H1 (cell line): ENCODE measurements at regions not wholly inside any gene's neighbourhood (a gene's known extent, or its start where the extent isn't known, plus 50 kb on each side); places are given as distances from the start of the nearest gene placed in this dataset.

ENCODE experiments used
- CTCF ChIA-PET: fragments of 300-600 bp; sonication (Branson Sonifier 250); formaldehyde crosslinking; loops from one replicate; lab custom pipeline; 2021; ENCODE audit not compliant: partially characterized antibody; lab: Charles Lee
- POLR2A ChIA-PET: fragments of 300-600 bp; sonication (Branson Sonifier 250); formaldehyde crosslinking; loops from one replicate; lab custom pipeline; 2021; ENCODE audit warnings: inconsistent platforms; ENCODE audit not compliant: partially characterized antibody; lab: Charles Lee
- DNase-seq, 2 experiments: peaks; one replicate each; pipeline versions ENCODE4 v3.0.0 to v3.0.0-alpha.2; 2010 to 2022; ENCODE audit warnings: low spot score in 2 of 2, low read depth in 1 of 2, mixed read lengths in 1 of 2
- FAIRE-seq: peaks from 2 replicates; lab custom pipeline; 2011; peaks lifted over from hg19 to GRCh38; lab: Jason Lieb, UNC
- H2AFZ ChIP-seq: 2 replicates; pipeline ENCODE4 v1.8.1; 2012; ENCODE audit warnings: low read length, inconsistent platforms
- H2AK5ac ChIP-seq: 2 replicates; pipeline ENCODE4 v1.6.1; 2013; ENCODE audit warnings: low read depth, low read length
- H2BK120ac ChIP-seq: replicated peaks from 2 replicates; pipeline ENCODE3; 2013; ENCODE audit warnings: low read depth, low read length, inconsistent platforms
- H2BK12ac ChIP-seq: 2 replicates; pipeline ENCODE4 v1.6.1; 2013; ENCODE audit warnings: low read depth, low read length
- H2BK15ac ChIP-seq: 2 replicates; pipeline ENCODE4 v1.6.1; 2013; ENCODE audit warnings: low read length
- H2BK20ac ChIP-seq: 2 replicates; pipeline ENCODE4 v1.6.1; 2013; ENCODE audit warnings: low read length
- H2BK5ac ChIP-seq: 2 replicates; pipeline ENCODE4 v1.6.1; 2013; ENCODE audit warnings: low read depth, low read length
- H3K14ac ChIP-seq: 2 replicates; pipeline ENCODE4 v1.6.1; 2013; ENCODE audit warnings: inconsistent platforms; ENCODE audit not compliant: insufficient read length
- H3K18ac ChIP-seq: 2 replicates; pipeline ENCODE4 v1.6.1; 2013; ENCODE audit warnings: low read length; ENCODE audit errors: extremely low read depth
- H3K23ac ChIP-seq: 2 replicates; pipeline ENCODE4 v1.6.1; 2013; ENCODE audit warnings: inconsistent platforms; ENCODE audit not compliant: insufficient read length
- H3K23me2 ChIP-seq: 2 replicates; pipeline ENCODE4 v1.6.1; 2013; ENCODE audit warnings: low read depth, low read length
- H3K27ac ChIP-seq: 2 replicates; pipeline ENCODE4 v1.6.1; 2011; ENCODE audit warnings: low read depth, low read length, inconsistent platforms
- H3K27me3 ChIP-seq, 4 experiments: replicated peaks in 1 of 4; 1 replicate in 1 of 4; 2 replicates in 3 of 4; pipeline versions ENCODE4 v1.6.1 to v1.8.1; 2011 to 2013; ENCODE audit warnings: low read length in 3 of 4, mild to moderate bottlenecking in 3 of 4, inconsistent platforms in 2 of 4, mixed read lengths in 2 of 4, moderate library complexity in 1 of 4; ENCODE audit not compliant: control insufficient read depth in 3 of 4, insufficient read depth in 3 of 4; ENCODE audit errors: extremely low read depth in 1 of 4
- H3K36me3 ChIP-seq, 4 experiments: 2 replicates each; pipeline versions ENCODE4 v1.6.1 to v1.8.1; 2011 to 2013; ENCODE audit warnings: mild to moderate bottlenecking in 4 of 4, low read length in 3 of 4, moderate library complexity in 2 of 4, control low read depth in 1 of 4, inconsistent platforms in 1 of 4; ENCODE audit not compliant: insufficient read depth in 4 of 4, control insufficient read depth in 2 of 4
- H3K4ac ChIP-seq: replicated peaks from 2 replicates; pipeline ENCODE3; 2013; ENCODE audit warnings: low read length, low read depth, mixed read lengths, inconsistent platforms; ENCODE audit not compliant: insufficient read length
- H3K4me1 ChIP-seq, 4 experiments: replicated peaks in 1 of 4; 1 replicate in 1 of 4; 2 replicates in 3 of 4; pipeline versions ENCODE4 v1.6.1 to v1.8.1; 2011 to 2013; ENCODE audit warnings: low read length in 3 of 4, inconsistent platforms in 2 of 4, mixed read lengths in 1 of 4; ENCODE audit not compliant: insufficient read depth in 4 of 4, control insufficient read depth in 3 of 4
- H3K4me2 ChIP-seq, 2 experiments: 2 replicates each; pipeline versions ENCODE4 v1.6.1 to v1.8.1; 2011 to 2013; ENCODE audit warnings: low read depth in 2 of 2, low read length in 2 of 2, control low read depth in 1 of 2, inconsistent platforms in 1 of 2, mild to moderate bottlenecking in 1 of 2; ENCODE audit not compliant: insufficient read depth in 1 of 2
- H3K4me3 ChIP-seq, 4 experiments: fragments of 200-600, 300-600 bp in 1 of 4; sonication (generic), shearing (Covaris generic), sonication (Bioruptor Twin) in 1 of 4; 2 replicates each; pipeline versions ENCODE4 v1.5.1 to v1.8.1; 2011 to 2016; ENCODE audit warnings: low read length in 4 of 4, low read depth in 3 of 4, control low read depth in 2 of 4, inconsistent platforms in 2 of 4, mild to moderate bottlenecking in 2 of 4, mixed read lengths in 1 of 4, moderate library complexity in 1 of 4; ENCODE audit not compliant: insufficient read depth in 2 of 4; ENCODE audit errors: extremely low read depth in 1 of 4
- H3K56ac ChIP-seq: replicated peaks from 2 replicates; pipeline ENCODE3; 2013; ENCODE audit warnings: low read depth, mild to moderate bottlenecking, mixed read lengths, low read length, inconsistent platforms; ENCODE audit not compliant: insufficient read length
- H3K79me1 ChIP-seq: 2 replicates; pipeline ENCODE4 v1.6.1; 2013; ENCODE audit warnings: low read depth, low read length, control low read depth
- H3K79me2 ChIP-seq, 2 experiments: 2 replicates each; pipeline versions ENCODE4 v1.6.1 to v1.8.1; 2012 to 2013; ENCODE audit warnings: low read length in 2 of 2, mild to moderate bottlenecking in 2 of 2, inconsistent platforms in 1 of 2; ENCODE audit not compliant: insufficient read depth in 2 of 2, control insufficient read depth in 1 of 2
- H3K9ac ChIP-seq, 4 experiments: replicated peaks in 1 of 4; 1 replicate in 1 of 4; 2 replicates in 3 of 4; pipeline versions ENCODE4 v1.6.1 to v1.8.1; 2011 to 2013; ENCODE audit warnings: low read depth in 3 of 4, low read length in 3 of 4, control low read depth in 2 of 4, mild to moderate bottlenecking in 2 of 4, moderate library complexity in 2 of 4, inconsistent platforms in 1 of 4; ENCODE audit errors: extremely low read depth in 1 of 4
- H3K9me3 ChIP-seq, 2 experiments: 2 replicates each; pipeline versions ENCODE4 v1.6.1 to v1.8.1; 2012 to 2013; ENCODE audit warnings: mild to moderate bottlenecking in 2 of 2, moderate library complexity in 2 of 2, control low read depth in 1 of 2, inconsistent platforms in 1 of 2, low read depth in 1 of 2, low read length in 1 of 2, mixed read lengths in 1 of 2; ENCODE audit not compliant: insufficient read depth in 2 of 2
- H4K20me1 ChIP-seq, 2 experiments: replicated peaks in 1 of 2; 2 replicates each; pipeline versions ENCODE3 to v1.8.1; 2011 to 2013; ENCODE audit warnings: inconsistent platforms in 2 of 2, low read length in 2 of 2, mild to moderate bottlenecking in 1 of 2; ENCODE audit not compliant: insufficient read depth in 2 of 2, control insufficient read depth in 1 of 2
- H4K5ac ChIP-seq: 2 replicates; pipeline ENCODE4 v1.6.1; 2013; ENCODE audit warnings: low read length, low read depth, mixed read lengths, inconsistent platforms; ENCODE audit not compliant: insufficient read length
- H4K8ac ChIP-seq: 2 replicates; pipeline ENCODE4 v1.8.0; 2013; ENCODE audit warnings: mild to moderate bottlenecking, moderate library complexity, low read length, inconsistent platforms; ENCODE audit not compliant: insufficient read depth; ENCODE audit errors: extremely low read depth
- H4K91ac ChIP-seq: replicated peaks from 2 replicates; pipeline ENCODE3; 2013; ENCODE audit warnings: low read length, mixed read lengths, inconsistent platforms; ENCODE audit not compliant: insufficient read length
- BACH1 ChIP-seq: IDR thresholded peaks from 2 replicates; pipeline ENCODE4 v1.6.1; 2012; ENCODE audit warnings: low read length, improper control_type of control experiment
- CEBPB ChIP-seq: IDR thresholded peaks from 2 replicates; pipeline ENCODE4 v1.6.1; 2012; ENCODE audit warnings: low read depth, low read length
- CHD1 ChIP-seq: IDR thresholded peaks from 2 replicates; pipeline ENCODE4 v1.6.1; 2012; ENCODE audit warnings: low read depth, low read length, improper control_type of control experiment
- GTF2F1 ChIP-seq: IDR thresholded peaks from 2 replicates; pipeline ENCODE4 v1.6.1; 2012; ENCODE audit warnings: low read depth, low read length, improper control_type of control experiment, borderline replicate concordance
- SAP30 ChIP-seq: fragments of 300-600 bp; sonication (generic); IDR thresholded peaks from 2 replicates; pipeline ENCODE4 v1.7.1; 2012; ENCODE audit warnings: low read length, moderate library complexity, mild to moderate bottlenecking, inconsistent platforms; ENCODE audit not compliant: insufficient read depth, insufficient replicate concordance
- SIX5 ChIP-seq: IDR thresholded peaks from 2 replicates; pipeline ENCODE4 v1.6.1; 2011; ENCODE audit warnings: mild to moderate bottlenecking, low read depth, low read length
- SP2 ChIP-seq: IDR thresholded peaks from 2 replicates; pipeline ENCODE4 v1.6.1; 2012; ENCODE audit warnings: mild to moderate bottlenecking, low read length, inconsistent platforms
- SP4 ChIP-seq: IDR thresholded peaks from 2 replicates; pipeline ENCODE4 v1.6.1; 2012; ENCODE audit warnings: low read length, inconsistent platforms
- TAF1 ChIP-seq: IDR thresholded peaks from 2 replicates; pipeline ENCODE4 v1.6.1; 2011; ENCODE audit warnings: mild to moderate bottlenecking, low read depth, low read length
- TAF7 ChIP-seq: optimal IDR thresholded peaks from 2 replicates; pipeline ENCODE3; 2011; ENCODE audit warnings: low read depth, mild to moderate bottlenecking, inconsistent platforms, low read length, moderate library complexity, borderline replicate concordance
- YY1 ChIP-seq: IDR thresholded peaks from 2 replicates; pipeline ENCODE4 v1.6.1; 2011; ENCODE audit warnings: low read depth, mild to moderate bottlenecking, low read length
- ZNF274 ChIP-seq: IDR thresholded peaks from 2 replicates; pipeline ENCODE4 v1.7.0; 2012; ENCODE audit warnings: low read length, borderline replicate concordance; ENCODE audit errors: extremely low read depth
- WGBS, 2 experiments: shearing (Covaris generic) in 1 of 2; methylation state at CpG; one replicate each; pipeline versions ENCODE4 v1.1.6 to v1.1.7; 2013 to 2015; ENCODE audit warnings: low lambda C conversion rate in 2 of 2, mixed read lengths in 2 of 2, inconsistent platforms in 1 of 2, low coverage in 1 of 2, missing lambda C conversion rate in 1 of 2; ENCODE audit not compliant: insufficient replicate concordance in 2 of 2, insufficient coverage in 1 of 2, insufficient read length in 1 of 2; ENCODE audit errors: extremely low coverage in 1 of 2, missing lambda C conversion rate in 1 of 2; 5-methylcytosine and 5-hydroxymethylcytosine counted together
- TF ChIP-seq, protein P1 (sequence below): IDR thresholded peaks from 2 replicates; pipeline ENCODE4 v1.6.1; 2011; ENCODE audit warnings: low read length, improper control_type of control experiment

- no peak for FAIRE-seq
- CTCF ChIA-PET = no interaction called here
- no peak for TF ChIP-seq CEBPB
- no peak for TF ChIP-seq SP2
- no peak for TF ChIP-seq SAP30
- TF ChIP-seq YY1 = no peak
- TF ChIP-seq TAF1 = no peak
- TF ChIP-seq BACH1 = no peak
- TF ChIP-seq TAF7 = no peak
- TF ChIP-seq ZNF274 = no peak
- TF ChIP-seq SP4 = no peak
- TF ChIP-seq SIX5 = no peak
- TF ChIP-seq, protein P1, sequence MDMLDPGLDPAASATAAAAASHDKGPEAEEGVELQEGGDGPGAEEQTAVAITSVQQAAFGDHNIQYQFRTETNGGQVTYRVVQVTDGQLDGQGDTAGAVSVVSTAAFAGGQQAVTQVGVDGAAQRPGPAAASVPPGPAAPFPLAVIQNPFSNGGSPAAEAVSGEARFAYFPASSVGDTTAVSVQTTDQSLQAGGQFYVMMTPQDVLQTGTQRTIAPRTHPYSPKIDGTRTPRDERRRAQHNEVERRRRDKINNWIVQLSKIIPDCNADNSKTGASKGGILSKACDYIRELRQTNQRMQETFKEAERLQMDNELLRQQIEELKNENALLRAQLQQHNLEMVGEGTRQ = no peak
- no peak for TF ChIP-seq GTF2F1
- no peak for TF ChIP-seq CHD1
Observed at GRCh38 chr3:110067527-110067926, 730.2 kb upstream of the DPPA4 start.

More at GRCh38 chr3:110067527-110067926, 730.2 kb upstream of the DPPA4 start:
- Histone ChIP-seq H3K4ac (no peak overlapping the region), H3K4me1 (no peaks in the 10 kb centered on the region), H2BK15ac (no peak overlapping the region), H3K4me2 (no peak overlapping the region), H4K5ac (no peak overlapping the region), H3K9ac (no peak overlapping the region), H3K18ac (no peak overlapping the region), H3K23ac (no peak overlapping the region), H2BK120ac (no peak overlapping the region), H3K4me3 (no peak overlapping the region), H3K9me3 (peaks cover 9 to 11% of the 10 kb centered on the region in 2 experiments), H3K23me2 (no peaks in the 10 kb centered on the region), H2BK20ac (no peak overlapping the region), H3K79me1 (no peaks in the 10 kb centered on the region), H4K20me1 (no peaks in the 10 kb centered on the region), H4K8ac (no peak overlapping the region), H2BK12ac (no peak overlapping the region), H3K56ac (no peak overlapping the region), H2AK5ac (no peak overlapping the region), H4K91ac (no peak overlapping the region), H3K27me3 (no peaks in the 10 kb centered on the region), H2AFZ (no peak overlapping the region), H2BK5ac (no peak overlapping the region), H3K79me2 (no peaks in the 10 kb centered on the region), H3K36me3 (peaks cover 0 to 4% (median 0%) of the 10 kb centered on the region in 4 experiments; a peak in 1 of 8 replicates), H3K14ac (no peak overlapping the region), H3K27ac (no peak overlapping the region)
- no peak for DNase-seq
- POLR2A ChIA-PET = no interaction called here
- 100% methylated on average over 1 of the region's 1 CpG; no CpG with 5 or more reads in 1 of the 2 experiments for WGBS, 2 experiments
